ENCODE measurements at regions not wholly inside any gene's neighbourhood (a gene's known extent, or its start where the extent isn't known, plus 50 kb on each side); places are given as distances from the start of the nearest gene placed in this dataset.

- no TSS peak for BruUV-seq (replicated peaks)
- in situ Hi-C loops (cut with MboI; ENCODE audit: low sequenced_read_pairs): no loop called here
Measured at GRCh38 chr2:133986881-133987795, 266.7 kb upstream of the MGAT5 start.

More at GRCh38 chr2:133986881-133987795, 266.7 kb upstream of the MGAT5 start:
- Histone ChIP-seq H2BK15ac (ENCODE audit: low read depth, low read length) (peak overlapping the region; percentile 19; the same call in 1 of the 3 replicates), H3K9me3 (ENCODE audit: control insufficient read depth, insufficient read depth, low read length) (no peaks in the 10 kb centered on the region), H3K4me1 (ENCODE audit: control insufficient read depth, insufficient read depth, low read length) (peaks cover 13% of the 10 kb centered on the region), H2AK9ac (replicated peaks; ENCODE audit: low read depth, low read length, poor library complexity) (no peak overlapping the region), H3K36me3 (ENCODE audit: control insufficient read depth, insufficient read depth, low read length) (no peaks in the 10 kb centered on the region), H2BK120ac (ENCODE audit: low read depth, low read length) (peak overlapping the region; percentile 56), H3K9ac (ENCODE audit: low read depth, low read length) (no peak overlapping the region), H4K5ac (ENCODE audit: low read depth, low read length) (peak overlapping the region; percentile 76; the same call in 1 of the 2 replicates), H2AK5ac (ENCODE audit: low read depth, low read length) (peak overlapping the region; percentile 53; the same call in 1 of the 2 replicates), H3K9me1 (ENCODE audit: insufficient read depth, low read length) (peaks cover 6% of the 10 kb centered on the region), H3K27me3 (ENCODE audit: control insufficient read depth, insufficient read depth, low read length) (no peaks in the 10 kb centered on the region; the same call in 1 of the 2 replicates), H2BK20ac (ENCODE audit: low read depth, low read length) (peak overlapping the region; percentile 69), H2AFZ (replicated peaks; ENCODE audit: low read length, poor library complexity) (no peak overlapping the region), H3K79me1 (ENCODE audit: low read depth in 1 of 2, low read length in 2 of 2) (no peaks in the 10 kb centered on the region), H3K4me3 (ENCODE audit: insufficient read depth, low read depth, low read length) (no peak overlapping the region), H2BK5ac (ENCODE audit: low read depth, low read length, poor library complexity, severe bottlenecking) (peak overlapping the region; percentile 31), H4K20me1 (ENCODE audit: insufficient read depth, low read length) (no peaks in the 10 kb centered on the region), H3K14ac (replicated peaks; ENCODE audit: low read depth, low read length) (peak overlapping the region; percentile 43), H3K4ac (ENCODE audit: low read depth, low read length) (peak overlapping the region; percentile 71), H3K56ac (ENCODE audit: extremely low read depth, insufficient read depth, low read length) (no peak overlapping the region), H4K91ac (ENCODE audit: insufficient read depth, low read depth, low read length) (peak overlapping the region; percentile 62), H3K23ac (ENCODE audit: low read depth, low read length) (peak overlapping the region; percentile 37; the same call in 1 of the 2 replicates), H3K4me2 (ENCODE audit: low read depth, low read length) (peak overlapping the region; percentile 76; the same call in 1 of the 2 replicates), H4K8ac (ENCODE audit: low read depth in 2 of 2, low read length in 2 of 2) (peak overlapping the region in 1 of 2 experiments; percentile 28; a peak in 2 of 4 replicates), H3K18ac (ENCODE audit: low read depth, low read length) (peak overlapping the region; percentile 80; the same call in 1 of the 2 replicates), H3K27ac (ENCODE audit: insufficient read depth, low read length) (no peak overlapping the region)
- peak; percentile 12; the same call in 1 of the 2 replicates for ATAC-seq (ENCODE audit: low read depth)
- dilution Hi-C loops (cut with HindIII; ENCODE audit: low sequenced_read_pairs, unreplicated experiment) (no loop called here), intact Hi-C loops (cut with micrococcal nuclease) (no loop called here)
- peak; percentile 40 for DNase-seq
- CTCF ChIA-PET: interaction anchor here (1.8 kb wide), 1 partner anchor 15 kb away, joined by 4 read pairs; no protein-coding TSS in a partner anchor
- TF ChIP-seq, protein P1, sequence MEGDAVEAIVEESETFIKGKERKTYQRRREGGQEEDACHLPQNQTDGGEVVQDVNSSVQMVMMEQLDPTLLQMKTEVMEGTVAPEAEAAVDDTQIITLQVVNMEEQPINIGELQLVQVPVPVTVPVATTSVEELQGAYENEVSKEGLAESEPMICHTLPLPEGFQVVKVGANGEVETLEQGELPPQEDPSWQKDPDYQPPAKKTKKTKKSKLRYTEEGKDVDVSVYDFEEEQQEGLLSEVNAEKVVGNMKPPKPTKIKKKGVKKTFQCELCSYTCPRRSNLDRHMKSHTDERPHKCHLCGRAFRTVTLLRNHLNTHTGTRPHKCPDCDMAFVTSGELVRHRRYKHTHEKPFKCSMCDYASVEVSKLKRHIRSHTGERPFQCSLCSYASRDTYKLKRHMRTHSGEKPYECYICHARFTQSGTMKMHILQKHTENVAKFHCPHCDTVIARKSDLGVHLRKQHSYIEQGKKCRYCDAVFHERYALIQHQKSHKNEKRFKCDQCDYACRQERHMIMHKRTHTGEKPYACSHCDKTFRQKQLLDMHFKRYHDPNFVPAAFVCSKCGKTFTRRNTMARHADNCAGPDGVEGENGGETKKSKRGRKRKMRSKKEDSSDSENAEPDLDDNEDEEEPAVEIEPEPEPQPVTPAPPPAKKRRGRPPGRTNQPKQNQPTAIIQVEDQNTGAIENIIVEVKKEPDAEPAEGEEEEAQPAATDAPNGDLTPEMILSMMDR (conservative IDR thresholded peaks at IDR 0.05; ENCODE audit: low read depth, low read length): no peak
- TF ChIP-seq, protein P2, sequence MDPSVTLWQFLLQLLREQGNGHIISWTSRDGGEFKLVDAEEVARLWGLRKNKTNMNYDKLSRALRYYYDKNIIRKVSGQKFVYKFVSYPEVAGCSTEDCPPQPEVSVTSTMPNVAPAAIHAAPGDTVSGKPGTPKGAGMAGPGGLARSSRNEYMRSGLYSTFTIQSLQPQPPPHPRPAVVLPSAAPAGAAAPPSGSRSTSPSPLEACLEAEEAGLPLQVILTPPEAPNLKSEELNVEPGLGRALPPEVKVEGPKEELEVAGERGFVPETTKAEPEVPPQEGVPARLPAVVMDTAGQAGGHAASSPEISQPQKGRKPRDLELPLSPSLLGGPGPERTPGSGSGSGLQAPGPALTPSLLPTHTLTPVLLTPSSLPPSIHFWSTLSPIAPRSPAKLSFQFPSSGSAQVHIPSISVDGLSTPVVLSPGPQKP (IDR thresholded peaks at IDR 0.05; ENCODE audit: borderline replicate concordance, low read depth, low read length): no peak
- TF ChIP-seq, protein P3, sequence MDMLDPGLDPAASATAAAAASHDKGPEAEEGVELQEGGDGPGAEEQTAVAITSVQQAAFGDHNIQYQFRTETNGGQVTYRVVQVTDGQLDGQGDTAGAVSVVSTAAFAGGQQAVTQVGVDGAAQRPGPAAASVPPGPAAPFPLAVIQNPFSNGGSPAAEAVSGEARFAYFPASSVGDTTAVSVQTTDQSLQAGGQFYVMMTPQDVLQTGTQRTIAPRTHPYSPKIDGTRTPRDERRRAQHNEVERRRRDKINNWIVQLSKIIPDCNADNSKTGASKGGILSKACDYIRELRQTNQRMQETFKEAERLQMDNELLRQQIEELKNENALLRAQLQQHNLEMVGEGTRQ (IDR thresholded peaks at IDR 0.05; ENCODE audit: low read depth, low read length): peak; percentile 46; the same call in 1 of the 2 replicates
- no peak for TF ChIP-seq POLR2A (IDR thresholded peaks at IDR 0.05; ENCODE audit: low read depth, low read length)
- TF ChIP-seq MAFK (IDR thresholded peaks at IDR 0.05; ENCODE audit: low read depth, low read length): no peak
- POLR2A ChIA-PET (ENCODE audit: unreplicated experiment): no interaction called here
- WGBS, 2 experiments (ENCODE audit: extremely low coverage in 2 of 2, insufficient read length in 1 of 2): no CpG with 5 or more reads among the region's 11 CpGs
